CMK (cell line): ENCODE measurements at regions not wholly inside any gene's neighbourhood (a gene's known extent, or its start where the extent isn't known, plus 50 kb on each side); places are given as distances from the start of the nearest gene placed in this dataset.

ENCODE experiments used
- DNase-seq: peaks from one replicate; pipeline ENCODE4 v3.0.0-alpha.2; 2010; ENCODE audit warnings: low read depth

DNA sequence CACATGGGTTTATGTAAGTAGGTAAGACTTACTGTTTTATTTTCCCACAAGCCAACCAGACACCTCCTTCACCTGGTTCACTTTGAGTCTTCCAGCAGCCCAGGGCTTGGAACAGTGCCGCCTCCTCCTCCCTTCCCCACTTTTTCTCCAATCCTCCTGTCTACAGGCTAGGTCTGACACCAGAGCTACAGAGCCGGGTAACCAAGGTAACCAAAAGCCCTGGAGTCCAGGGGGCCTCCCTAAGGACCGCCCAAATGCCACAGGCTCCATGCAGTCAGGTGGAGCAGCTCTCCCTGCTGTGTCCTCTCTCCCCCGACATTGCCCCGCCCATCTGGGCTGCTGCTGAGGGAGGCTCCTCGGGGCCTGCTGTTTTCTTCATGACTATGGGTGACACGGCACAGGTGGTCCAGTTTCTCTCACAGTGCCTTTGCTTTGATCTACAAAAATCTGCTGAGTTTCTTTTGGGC is 138.0 kb upstream of the EFNA5 start:
- DNase-seq: no peak

DNA sequence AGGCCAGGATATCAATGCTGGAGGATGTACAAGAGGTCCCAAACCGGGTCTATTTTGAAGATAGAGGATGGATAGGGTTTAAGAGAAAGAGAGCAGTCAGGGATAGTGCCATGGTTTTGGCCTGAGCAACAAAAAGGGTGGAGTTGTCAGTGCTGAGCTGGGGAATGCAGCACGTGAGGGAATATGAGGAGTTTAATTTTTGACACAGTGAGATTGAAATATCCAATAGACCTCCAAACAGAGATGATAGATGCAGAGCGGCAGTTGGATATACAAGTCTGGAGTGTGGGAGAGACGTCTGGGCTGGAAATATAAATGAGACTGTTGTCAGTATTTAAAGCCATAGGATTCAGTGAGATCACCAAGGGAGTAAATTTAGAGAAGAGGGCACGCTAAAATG is 136.7 kb upstream of the EFNA5 start:
- no peak for DNase-seq

DNA sequence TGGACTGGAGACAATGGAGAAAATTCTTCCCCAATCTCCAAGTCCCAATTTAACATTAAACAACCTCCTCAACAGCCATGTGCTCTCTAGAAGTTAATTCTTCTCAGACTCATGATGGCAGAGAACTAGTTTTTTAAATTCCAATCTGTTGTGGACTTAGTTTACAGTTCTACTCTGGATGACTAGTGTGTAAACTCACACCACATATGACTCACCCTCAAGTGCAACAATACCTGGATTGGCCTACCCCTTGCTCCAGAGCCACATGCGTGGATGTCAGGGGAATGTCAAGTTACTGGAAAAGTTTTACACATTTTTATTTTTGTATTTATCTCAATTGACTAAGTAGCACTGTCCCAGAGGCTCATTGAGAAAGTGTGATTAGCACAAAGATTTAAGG is 136.0 kb upstream of the EFNA5 start:
- no peak for DNase-seq

DNA sequence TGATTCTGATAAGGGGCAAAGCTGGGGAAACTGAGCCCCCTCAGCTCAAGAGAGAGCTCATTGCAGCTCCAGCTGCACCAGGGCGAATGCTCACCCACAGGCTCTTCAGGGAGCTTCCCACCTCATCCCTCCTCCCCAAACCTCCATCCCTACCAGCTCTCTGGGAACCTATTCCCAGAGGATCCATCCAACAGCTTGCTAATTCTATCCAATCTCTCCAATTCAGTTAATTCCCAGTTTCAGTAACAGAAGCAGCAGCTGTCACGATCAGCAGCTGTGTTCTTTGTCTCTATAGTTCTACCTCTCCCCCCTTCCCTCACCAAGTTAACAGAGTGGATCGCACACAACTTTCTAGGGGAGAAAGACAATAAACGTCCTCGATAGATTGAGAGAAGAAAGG is 135.5 kb upstream of the EFNA5 start:
- no peak for DNase-seq

DNA sequence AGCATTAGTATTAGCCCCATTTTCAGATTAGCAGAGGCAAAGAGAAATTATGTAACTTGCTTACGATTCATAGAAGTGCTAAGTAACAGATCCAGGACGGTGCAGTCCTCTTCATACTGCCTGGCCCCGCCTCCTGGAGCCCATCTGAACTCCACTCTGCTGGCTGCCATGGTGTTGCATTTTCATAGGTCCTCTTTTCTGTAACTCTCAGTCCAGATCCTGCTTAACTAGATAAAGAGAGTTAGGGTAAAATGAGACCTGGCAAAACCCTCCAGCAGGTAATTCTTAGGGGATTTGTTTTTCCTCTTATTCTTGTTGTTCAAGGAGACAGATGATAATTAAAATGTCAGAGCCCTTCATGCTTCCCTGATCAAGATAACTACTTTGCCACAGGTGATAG is 135.1 kb upstream of the EFNA5 start:
- no peak for DNase-seq

DNA sequence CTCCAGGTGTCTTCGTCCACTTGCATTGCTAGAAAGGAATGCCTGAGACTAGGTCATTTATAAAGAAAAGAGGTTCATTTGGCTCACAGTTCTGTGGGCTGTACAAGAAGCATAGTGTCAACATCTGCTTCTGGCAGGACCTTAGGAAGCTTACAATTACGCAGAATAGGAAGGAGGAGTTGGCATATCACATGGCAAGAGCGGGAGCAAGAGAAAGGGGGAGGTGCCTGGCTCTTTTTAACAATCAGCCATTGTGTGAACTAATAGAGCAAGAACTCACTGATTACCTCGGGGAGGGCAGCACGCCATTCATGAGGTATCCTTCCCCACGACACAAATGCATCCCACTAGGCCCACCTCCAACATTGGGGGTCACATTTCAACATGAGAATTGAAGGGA is 134.4 kb upstream of the EFNA5 start:
- no peak for DNase-seq

DNA sequence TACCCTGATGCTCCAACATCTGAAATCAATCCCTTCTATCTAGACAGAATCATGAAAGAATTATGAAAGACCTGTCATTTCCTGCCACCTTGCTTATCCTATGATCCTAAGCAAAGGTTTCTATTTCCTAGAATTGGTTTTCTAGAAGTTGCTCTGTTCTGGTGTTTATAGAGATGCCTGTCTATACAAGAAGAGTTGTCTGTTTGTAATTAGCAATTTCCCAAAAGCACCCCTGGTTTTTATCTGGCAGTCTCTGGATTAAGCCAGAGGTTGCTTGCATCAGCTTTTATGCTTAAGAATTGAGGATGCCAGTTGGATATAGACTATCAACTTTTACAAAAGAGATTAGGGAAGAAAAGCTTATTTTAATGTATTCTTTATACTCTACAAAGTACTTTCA is 133.0 kb upstream of the EFNA5 start:
- no peak for DNase-seq

DNA sequence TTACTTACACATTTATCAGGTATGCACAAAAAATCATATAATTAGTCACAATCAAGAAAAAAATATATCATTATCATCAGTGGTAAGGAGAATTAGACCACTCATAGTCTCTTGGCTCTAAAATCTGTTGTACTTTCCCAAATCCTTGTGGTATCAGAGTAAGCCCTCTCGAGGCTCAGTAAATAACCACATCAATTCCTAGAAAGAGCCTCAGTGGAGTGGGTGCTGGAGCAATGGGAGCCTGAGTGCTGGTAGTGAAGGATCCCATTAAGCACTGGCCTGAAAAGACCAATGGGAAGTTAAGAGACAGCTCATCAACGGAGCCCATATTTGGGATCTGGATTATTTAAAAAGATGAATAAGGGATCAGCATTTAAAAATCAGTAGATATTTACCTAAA is 130.3 kb upstream of the EFNA5 start:
- DNase-seq: no peak

DNA sequence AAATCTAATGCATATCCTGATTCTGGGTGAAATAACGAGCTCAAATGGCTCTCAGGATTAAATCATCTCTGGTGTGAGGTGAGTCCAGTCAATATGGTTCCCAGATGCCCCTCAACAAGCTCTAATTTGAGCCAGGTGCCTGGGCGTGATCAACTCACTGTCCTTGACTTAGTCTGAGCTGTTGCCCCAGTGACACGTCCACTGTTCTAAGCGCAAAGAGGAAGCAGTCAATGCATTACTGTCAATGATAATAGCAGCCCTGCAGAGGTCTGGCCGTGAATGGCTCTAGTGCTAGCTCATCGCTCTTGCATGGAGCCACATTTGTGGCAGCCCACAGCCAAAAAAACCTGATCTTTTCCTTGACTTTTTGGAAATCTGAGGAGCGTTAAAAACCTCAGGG is 128.6 kb upstream of the EFNA5 start:
- DNase-seq: no peak

DNA sequence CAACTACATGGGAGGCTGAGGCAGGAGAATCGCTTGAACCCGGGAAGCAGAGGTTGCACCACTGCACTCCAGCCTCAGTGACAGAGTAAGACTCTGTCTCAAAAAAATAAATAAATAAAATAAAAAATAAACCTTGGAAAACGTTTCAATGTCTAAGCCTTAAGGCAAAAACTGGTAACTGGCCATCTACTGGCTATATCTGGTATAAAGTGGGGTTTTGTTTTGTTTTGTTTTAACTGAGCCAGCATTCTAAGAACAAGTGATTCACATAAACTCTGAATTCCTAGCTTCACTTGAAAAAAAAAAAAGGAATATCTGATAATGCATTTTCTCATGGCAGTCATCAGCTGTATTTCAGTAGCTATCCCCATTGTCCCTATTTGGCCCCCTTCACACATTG is 126.1 kb upstream of the EFNA5 start:
- no peak for DNase-seq

DNA sequence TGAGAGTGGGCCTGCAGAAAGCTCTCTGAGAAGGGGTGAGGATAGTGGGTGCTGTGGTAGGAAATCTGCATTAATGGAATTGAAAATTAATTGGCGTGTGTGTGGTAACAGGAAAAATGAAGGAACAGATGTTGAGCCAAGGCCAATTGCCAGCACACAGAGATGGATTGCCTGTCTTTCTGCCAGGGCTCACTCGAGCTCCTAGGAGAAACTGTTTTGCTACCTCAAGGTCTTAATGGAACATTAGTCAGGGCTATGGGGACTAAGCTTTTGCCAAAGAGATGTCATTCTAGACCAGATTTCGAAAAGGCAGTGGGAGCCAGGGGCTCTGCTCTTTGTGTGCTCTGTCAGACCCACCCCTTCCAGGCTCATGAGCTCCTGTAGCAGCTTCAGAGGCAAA is 124.0 kb upstream of the EFNA5 start:
- DNase-seq: no peak

DNA sequence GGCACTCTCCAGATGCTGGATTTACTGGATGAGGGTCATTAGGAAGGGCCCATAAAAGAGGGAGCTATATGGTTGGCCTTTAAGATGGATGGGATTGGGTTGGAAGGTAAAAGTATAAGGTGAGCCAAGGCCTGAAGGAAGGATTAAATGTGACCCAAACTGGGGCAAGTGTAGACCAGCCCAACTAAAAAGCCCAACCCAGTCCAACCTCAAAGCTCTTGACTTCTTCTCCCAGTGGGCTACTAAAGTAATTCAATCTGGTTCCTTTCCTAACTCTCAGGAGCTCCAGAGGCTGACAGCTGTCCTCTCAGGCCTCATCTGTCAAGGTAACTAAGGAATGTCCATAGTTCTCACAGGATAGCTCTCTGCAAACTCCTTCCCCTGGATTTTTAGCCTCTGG is 122.2 kb upstream of the EFNA5 start:
- DNase-seq: no peak

DNA sequence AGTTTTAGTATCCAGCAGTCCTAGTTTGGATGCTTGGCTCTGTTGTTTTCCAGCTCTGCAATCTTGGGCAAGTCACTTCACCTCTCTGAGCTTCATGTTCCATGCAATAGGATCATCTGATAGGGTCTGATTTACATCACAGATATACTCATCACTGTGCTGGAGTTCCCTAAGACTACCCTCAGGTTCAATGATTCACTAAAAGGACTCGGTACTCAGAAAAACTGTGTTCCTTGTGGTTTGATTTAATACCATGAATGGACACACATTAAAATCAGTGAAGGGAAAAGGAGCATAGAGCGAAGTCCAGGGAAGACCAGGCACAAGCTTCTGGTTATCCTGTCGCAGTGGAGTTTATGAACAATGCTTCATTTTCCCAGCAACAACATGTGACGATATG is 119.9 kb upstream of the EFNA5 start:
- no peak for DNase-seq

DNA sequence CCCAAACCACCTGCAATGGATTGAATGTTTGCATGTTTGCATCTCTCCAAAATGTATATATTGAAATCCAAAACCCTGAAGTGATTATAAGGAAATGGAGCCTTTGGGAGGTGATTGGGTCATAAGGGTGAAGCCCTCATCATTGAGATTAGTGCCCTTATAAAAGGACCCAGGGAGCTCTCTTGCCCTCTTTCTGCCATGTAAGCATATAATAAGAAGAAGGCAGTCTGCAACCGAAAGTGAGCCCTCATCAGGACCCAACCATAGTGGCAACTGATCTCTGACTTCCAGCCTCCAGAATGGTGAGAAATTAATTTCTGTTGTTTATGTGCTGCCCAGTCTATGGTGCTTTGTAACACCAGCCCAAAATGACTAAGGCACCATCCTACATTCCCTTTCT is 115.7 kb upstream of the EFNA5 start:
- DNase-seq: no peak

DNA sequence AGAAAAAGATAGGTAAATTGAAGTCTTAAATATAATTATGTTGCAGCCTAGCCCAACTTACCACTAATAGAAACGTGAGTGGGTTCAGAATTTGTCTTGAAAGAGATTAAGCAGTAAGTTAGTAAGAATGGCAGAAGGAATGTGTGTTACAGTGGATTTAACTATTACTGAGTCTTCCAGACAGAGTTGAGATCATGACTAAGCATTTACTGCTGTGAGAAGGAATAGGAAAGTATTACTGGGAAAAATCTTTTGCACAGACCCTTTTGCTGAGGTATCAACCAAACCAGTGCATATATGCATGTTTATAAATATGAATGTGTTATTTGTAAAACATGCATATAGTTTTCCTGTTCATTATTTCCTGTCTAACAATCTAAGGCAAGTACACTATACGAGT is 112.8 kb upstream of the EFNA5 start:
- no peak for DNase-seq

DNA sequence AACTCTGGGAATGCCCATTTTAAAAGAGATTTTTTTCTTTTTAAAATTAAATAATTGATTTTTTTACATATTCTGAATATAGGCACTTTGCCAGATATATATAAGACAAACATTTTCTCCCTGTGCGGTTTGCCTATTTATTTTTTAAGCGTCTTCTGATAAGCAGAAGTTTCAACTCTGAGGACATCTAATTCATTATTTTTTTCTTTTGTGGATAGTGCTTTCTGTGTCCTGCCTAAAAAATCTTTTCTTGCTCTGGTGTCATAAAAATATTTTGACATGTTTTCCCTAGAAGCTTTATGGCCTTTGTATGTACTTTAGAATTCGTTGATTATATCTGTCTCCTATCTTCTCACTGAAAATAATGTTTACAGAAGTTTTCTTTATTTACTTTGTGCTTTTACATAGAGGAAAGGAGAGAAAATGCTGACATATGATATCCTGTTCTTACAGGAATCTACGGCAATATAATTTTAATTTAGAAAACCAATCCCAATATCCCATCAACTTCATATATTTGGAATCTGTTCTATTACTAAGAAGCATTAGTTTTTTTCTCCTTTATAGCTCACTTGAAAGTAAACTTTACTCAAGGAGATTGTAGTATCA is 111.9 kb upstream of the EFNA5 start:
- no peak for DNase-seq

DNA sequence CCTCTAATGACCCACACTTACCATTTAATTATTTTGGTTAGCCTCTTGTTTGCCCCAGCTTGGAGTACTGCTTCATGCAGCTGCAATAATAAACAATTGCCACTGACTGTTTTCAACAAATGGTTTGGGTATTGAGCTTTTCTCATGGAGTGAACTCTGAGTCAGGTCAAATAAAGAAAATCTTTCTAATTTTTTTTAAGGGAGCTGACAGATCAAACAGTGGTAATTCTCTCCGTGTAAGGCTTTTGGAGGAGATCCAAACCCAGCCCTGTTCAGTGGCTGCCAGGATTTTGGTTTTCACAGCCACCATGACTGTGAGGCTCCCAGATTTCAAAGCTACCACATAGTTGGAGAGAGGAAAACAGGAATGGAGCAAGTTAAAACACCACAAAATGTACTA is 110.7 kb upstream of the EFNA5 start:
- no peak for DNase-seq

DNA sequence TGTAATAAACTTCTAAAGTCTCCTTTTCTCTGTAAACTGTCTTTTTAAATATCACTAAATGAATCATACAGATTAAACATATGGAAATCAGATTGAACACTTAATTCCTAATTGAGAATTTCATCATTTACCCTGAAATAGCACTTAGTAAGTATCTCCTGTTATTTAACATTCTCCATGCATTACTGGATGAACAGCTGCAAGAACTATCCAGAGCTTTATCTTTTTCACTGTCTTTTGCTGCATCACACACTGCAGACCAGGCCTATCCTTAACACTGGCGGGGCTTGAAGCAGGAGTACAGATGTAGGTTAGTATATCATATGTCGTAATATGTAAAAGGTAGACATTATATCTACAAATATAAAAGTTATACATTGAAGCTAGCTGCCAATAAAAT is 108.7 kb upstream of the EFNA5 start:
- DNase-seq: no peak

DNA sequence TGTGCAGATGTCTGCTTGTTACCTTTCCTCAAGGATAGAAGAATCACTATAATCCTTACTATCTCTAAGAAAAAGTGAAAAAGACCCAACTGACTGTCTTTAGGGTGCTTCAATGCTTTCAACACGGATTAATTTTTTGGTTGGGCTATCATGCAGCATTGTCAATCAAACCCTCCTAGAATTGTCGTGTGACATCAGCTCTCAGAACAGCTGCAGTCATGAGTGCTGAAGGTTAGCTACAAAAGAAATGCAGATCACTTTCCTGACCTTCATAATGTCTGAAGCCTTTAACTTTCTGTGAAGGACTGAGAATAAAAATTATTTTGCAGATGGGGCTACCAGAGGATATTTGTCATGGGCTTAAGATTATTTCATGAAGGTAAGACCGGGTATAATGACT is 107.9 kb upstream of the EFNA5 start:
- no peak for DNase-seq

DNA sequence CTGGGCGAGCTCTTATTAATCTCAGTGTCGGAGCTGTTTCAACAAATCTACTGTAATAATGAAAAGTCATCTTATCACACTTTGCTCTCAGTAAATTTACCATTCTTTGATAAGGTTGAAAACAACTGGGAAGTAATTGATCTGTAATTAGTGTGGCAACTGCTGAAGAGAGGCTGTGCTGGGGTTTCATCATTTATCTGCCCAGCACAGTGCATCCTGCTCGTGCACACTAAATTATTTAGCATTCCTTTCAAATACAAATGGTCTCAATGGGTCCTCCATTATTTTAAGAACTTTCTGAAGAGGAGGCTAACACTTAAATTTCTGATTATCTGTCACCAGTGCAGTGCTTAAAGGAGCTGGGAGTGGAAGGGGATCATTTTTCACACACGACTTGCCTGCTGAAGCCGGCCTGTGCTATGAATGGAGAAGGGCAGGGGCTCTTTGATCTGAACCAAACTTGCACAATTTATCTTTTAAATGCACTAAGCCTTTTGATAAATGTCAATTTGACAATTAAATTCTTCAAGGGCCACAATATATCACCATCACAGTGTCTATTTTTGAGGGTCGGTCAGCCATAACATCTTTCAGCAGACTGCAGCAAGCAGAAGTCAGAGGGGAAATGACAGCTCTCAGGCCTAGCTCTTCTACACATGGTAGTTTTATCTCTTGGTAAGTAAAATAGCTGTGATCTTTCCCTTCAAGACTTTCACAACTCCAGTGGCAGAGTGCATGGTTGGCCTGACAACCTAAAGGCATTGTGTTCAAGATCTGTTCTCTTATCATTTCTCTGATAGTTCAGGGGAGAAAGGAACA is 106.4 kb upstream of the EFNA5 start:
- DNase-seq: no peak

DNA sequence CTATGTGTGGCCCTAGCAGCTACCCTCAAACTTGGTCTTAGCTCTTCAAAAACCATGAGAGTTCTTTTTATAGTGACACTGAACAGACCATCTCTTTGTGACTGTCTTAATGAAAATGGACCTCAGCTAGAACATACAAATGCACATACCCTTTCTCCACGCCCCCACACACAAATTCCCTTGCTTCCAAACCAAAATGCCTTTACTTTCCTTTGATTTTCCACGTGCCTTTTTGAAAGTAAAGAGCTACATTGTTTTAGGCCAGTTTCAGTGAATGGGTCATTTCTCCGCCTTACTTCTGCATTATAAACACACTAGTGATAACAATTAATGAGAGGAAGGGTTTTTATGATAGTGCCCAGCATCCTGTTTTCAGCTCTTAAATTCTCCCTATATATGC is 105.8 kb upstream of the EFNA5 start:
- DNase-seq: no peak

DNA sequence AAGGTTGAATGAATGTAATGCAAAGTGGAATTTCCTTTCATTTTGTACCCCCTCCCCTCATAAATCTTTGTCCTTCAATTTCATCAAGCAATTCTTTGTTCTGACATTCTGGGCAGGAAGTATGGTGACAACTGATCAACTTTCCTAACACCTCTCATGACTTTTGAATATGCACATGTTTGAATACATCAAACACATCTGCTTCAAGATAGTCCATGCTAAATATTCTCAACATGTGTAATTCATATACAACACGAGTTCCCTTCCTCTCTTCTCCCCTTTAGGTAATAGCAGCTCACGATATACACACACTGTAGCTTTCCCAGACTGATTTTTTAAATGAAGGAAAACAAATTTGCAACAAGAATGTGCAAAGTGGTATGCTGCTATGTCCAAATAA is 103.6 kb upstream of the EFNA5 start:
- no peak for DNase-seq

DNA sequence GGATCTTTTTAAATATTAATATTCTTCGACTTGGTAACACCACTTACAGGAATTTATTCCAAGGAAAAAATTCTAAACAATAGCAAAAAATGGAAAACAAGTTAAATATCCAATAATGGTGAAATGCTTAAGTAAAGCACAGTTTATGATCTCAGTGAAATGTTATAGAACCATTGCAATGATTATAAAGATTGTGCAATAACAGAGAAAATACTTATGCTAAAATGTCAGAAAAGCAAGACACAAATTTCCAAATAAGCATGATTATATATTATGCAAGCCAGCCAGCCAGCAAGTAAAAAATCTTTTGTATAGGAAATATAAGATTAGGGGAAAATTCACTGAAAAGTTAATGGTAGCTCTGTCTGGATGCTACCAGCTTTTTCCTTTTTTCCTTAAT is 102.7 kb upstream of the EFNA5 start:
- no peak for DNase-seq
